ENCODE measurements at regions not wholly inside any gene's neighbourhood (a gene's known extent, or its start where the extent isn't known, plus 50 kb on each side); places are given as distances from the start of the nearest gene placed in this dataset.

- DNase-seq (no peak), ATAC-seq (replicated peaks in 1 of 2) (no peak)
- Mint-ChIP-seq H3K27ac (no peak overlapping the region), H3K4me3 (no peak overlapping the region), H3K36me3 (ENCODE audit: insufficient read depth in 2 of 2) (no peaks in the 10 kb centered on the region), H3K4me1 (ENCODE audit: low read depth) (no peaks in the 10 kb centered on the region), H3K27me3 (ENCODE audit: low read depth) (peaks cover 29% of the 10 kb centered on the region), H3K9me3 (peaks cover 2 to 6% of the 10 kb centered on the region in 2 donors)
These were observed 219.7 kb downstream of the BARX2 start for GRCh38 chr11:129595038-129595962.

GRCh38 chr11:129596351-129596750 is 219.3 kb upstream of the TMEM45B start:
- no peak overlapping the region for H3K27ac Mint-ChIP-seq
- DNase-seq, result no peak
- H3K9me3 Mint-ChIP-seq, result peaks cover 2 to 12% of the 10 kb centered on the region in 2 donors
- no peak for ATAC-seq (replicated peaks in 1 of 2)
- H3K4me1 Mint-ChIP-seq (ENCODE audit: low read depth), result no peaks in the 10 kb centered on the region
- H3K4me3 Mint-ChIP-seq, result no peak overlapping the region
- no peaks in the 10 kb centered on the region for H3K36me3 Mint-ChIP-seq (ENCODE audit: insufficient read depth in 2 of 2)
- peaks cover 39% of the 10 kb centered on the region for H3K27me3 Mint-ChIP-seq (ENCODE audit: low read depth)

DNA sequence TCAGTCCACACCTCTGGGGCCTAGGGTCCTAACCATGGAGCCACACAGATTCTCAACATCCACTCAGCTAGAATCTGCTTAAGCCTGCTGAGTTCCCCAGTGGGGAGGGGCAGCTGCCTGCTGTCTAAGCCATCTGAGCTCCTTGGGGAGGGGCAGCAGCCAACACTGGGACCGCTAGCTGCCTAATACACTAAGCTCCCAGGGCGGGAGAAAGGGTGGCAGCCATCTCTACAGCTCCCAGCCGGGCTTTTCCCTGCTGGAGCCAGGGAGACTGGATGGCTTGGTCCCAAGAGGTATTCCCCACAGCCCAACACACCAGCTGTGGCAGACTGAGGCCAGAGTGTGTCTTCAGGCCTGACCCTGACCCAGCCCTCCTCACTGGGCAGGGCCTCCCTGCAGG is 217.3 kb upstream of the TMEM45B start:
- ATAC-seq (replicated peaks in 1 of 2), result no peak

DNA sequence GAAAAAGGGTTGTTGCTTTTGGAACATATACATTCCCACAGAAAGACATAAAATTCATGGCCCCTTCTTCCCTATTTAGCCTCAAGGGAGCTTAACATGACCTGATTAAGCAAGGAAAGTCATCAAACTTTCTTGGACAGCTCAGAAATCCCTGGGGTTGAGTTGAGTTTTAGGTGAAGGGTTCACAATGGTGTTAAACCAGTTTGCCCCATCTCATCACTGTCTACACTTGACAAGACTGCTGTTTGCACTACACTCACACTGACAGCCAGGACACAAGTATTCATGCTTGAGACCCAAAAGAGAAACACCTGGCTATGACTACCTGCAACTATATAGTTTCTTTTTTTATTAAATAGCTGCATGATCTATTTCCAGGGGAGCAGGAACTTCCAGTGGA is 209.8 kb upstream of the TMEM45B start:
- Mint-ChIP-seq H3K27me3 (ENCODE audit: low read depth) (peaks cover 4% of the 10 kb centered on the region), H3K9me3 (peaks cover 0 to 6% of the 10 kb centered on the region in 2 donors), H3K4me1 (ENCODE audit: low read depth) (no peaks in the 10 kb centered on the region), H3K27ac (no peak overlapping the region), H3K36me3 (ENCODE audit: insufficient read depth in 2 of 2) (no peaks in the 10 kb centered on the region), H3K4me3 (no peak overlapping the region)
- no peak for ATAC-seq (replicated peaks in 1 of 2)
- DNase-seq, result no peak

More for the DNA sequence above, 217.3 kb upstream of the TMEM45B start:
- Mint-ChIP-seq H3K4me3 (no peak overlapping the region), H3K27ac (no peak overlapping the region), H3K9me3 (peaks cover 2 to 14% of the 10 kb centered on the region in 2 donors), H3K4me1 (ENCODE audit: low read depth) (no peaks in the 10 kb centered on the region), H3K36me3 (ENCODE audit: insufficient read depth in 2 of 2) (no peaks in the 10 kb centered on the region), H3K27me3 (ENCODE audit: low read depth) (peaks cover 28% of the 10 kb centered on the region)
- DNase-seq, result no peak

DNA sequence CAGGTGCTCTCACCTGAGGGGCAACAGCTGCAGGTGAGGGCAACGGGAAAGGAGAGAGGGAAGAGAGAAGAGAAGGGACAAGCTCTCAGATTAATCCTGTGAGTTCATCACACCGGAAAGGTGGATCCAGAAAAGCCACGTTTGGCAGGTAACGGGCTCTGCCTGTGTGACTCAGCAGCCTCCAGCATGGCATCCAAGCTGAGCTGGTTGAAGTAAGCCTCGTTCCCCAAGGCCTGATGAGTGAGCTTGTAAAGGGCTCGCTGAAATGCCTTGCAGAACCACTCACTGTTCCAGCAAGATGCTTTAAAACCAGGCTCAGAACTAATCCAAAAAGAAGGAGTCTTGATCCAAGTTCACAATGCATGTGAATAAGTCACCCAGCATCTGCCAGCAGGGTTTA is 206.9 kb upstream of the TMEM45B start:
- no peaks in the 10 kb centered on the region for H3K36me3 Mint-ChIP-seq (ENCODE audit: insufficient read depth in 2 of 2)
- H3K9me3 Mint-ChIP-seq, result no peaks in the 10 kb centered on the region
- no peak for DNase-seq
- no peak for ATAC-seq (replicated peaks in 1 of 2)
- no peaks in the 10 kb centered on the region for H3K27me3 Mint-ChIP-seq (ENCODE audit: low read depth)
- no peaks in the 10 kb centered on the region for H3K4me1 Mint-ChIP-seq (ENCODE audit: low read depth)
- no peak overlapping the region for H3K27ac Mint-ChIP-seq
- no peak overlapping the region for H3K4me3 Mint-ChIP-seq

DNA sequence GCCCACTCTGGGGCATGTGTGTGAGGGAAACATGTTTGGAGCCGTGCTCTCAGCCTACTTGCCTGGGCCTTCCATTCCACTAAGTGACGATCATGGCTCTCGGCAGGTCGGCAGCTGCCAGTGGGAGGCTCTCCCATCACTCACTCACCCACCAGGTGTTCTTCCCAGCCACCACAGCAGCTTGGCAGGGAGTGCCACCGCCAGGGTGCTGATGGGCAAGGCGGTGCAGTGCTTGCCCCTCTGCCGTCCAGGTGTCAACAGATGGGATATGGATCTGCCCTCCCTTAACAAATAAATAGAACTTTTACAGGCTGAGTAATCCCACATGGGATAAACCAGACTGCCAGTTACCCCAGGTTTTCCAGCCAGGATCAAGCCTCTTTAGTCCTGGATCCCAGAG is 205.5 kb upstream of the TMEM45B start:
- Mint-ChIP-seq H3K27me3 (ENCODE audit: low read depth) (no peaks in the 10 kb centered on the region), H3K4me1 (ENCODE audit: low read depth) (no peaks in the 10 kb centered on the region), H3K9me3 (no peaks in the 10 kb centered on the region), H3K4me3 (no peak overlapping the region), H3K27ac (no peak overlapping the region), H3K36me3 (ENCODE audit: insufficient read depth in 2 of 2) (no peaks in the 10 kb centered on the region)
- no peak for DNase-seq
- no peak for ATAC-seq (replicated peaks in 1 of 2)

GRCh38 chr11:129610545-129610944 is 205.1 kb upstream of the TMEM45B start:
- ATAC-seq (replicated peaks in 1 of 2) (no peak), DNase-seq (no peak)
- no peaks in the 10 kb centered on the region for H3K36me3 Mint-ChIP-seq (ENCODE audit: insufficient read depth in 2 of 2)
- H3K4me1 Mint-ChIP-seq (ENCODE audit: low read depth), result no peaks in the 10 kb centered on the region
- no peak overlapping the region for H3K4me3 Mint-ChIP-seq
- H3K27ac Mint-ChIP-seq, result no peak overlapping the region
- no peaks in the 10 kb centered on the region for H3K27me3 Mint-ChIP-seq (ENCODE audit: low read depth)
- no peaks in the 10 kb centered on the region for H3K9me3 Mint-ChIP-seq

- H3K4me3 Mint-ChIP-seq, result no peak overlapping the region
- no peaks in the 10 kb centered on the region for H3K4me1 Mint-ChIP-seq (ENCODE audit: low read depth)
- ATAC-seq (replicated peaks in 1 of 2) (no peak), DNase-seq (no peak)
- H3K27me3 Mint-ChIP-seq (ENCODE audit: low read depth), result peaks cover 7% of the 10 kb centered on the region
- H3K27ac Mint-ChIP-seq, result no peak overlapping the region
- no peaks in the 10 kb centered on the region for H3K9me3 Mint-ChIP-seq
- H3K36me3 Mint-ChIP-seq (ENCODE audit: insufficient read depth in 2 of 2), result no peaks in the 10 kb centered on the region
These were observed 203.8 kb upstream of the TMEM45B start for GRCh38 chr11:129611661-129612446.

- H3K4me1 Mint-ChIP-seq (ENCODE audit: low read depth), result no peaks in the 10 kb centered on the region
- H3K4me3 Mint-ChIP-seq, result no peak overlapping the region
- no peak for DNase-seq
- peaks cover 11% of the 10 kb centered on the region for H3K27me3 Mint-ChIP-seq (ENCODE audit: low read depth)
- H3K27ac Mint-ChIP-seq, result no peak overlapping the region
- no peaks in the 10 kb centered on the region for H3K9me3 Mint-ChIP-seq
- no peak for ATAC-seq (replicated peaks in 1 of 2)
- no peaks in the 10 kb centered on the region for H3K36me3 Mint-ChIP-seq (ENCODE audit: insufficient read depth in 2 of 2)
These were observed 203.1 kb upstream of the TMEM45B start for GRCh38 chr11:129612447-129612961.

- ATAC-seq (replicated peaks in 1 of 2) (no peak), DNase-seq (no peak)
- no peak overlapping the region for H3K4me3 Mint-ChIP-seq
- no peaks in the 10 kb centered on the region for H3K36me3 Mint-ChIP-seq (ENCODE audit: insufficient read depth in 2 of 2)
- no peaks in the 10 kb centered on the region for H3K9me3 Mint-ChIP-seq
- no peaks in the 10 kb centered on the region for H3K4me1 Mint-ChIP-seq (ENCODE audit: low read depth)
- H3K27ac Mint-ChIP-seq, result no peak overlapping the region
- peaks cover 15% of the 10 kb centered on the region for H3K27me3 Mint-ChIP-seq (ENCODE audit: low read depth)
These were observed 202.6 kb upstream of the TMEM45B start for GRCh38 chr11:129613071-129613470.

- Mint-ChIP-seq H3K4me3 (no peak overlapping the region), H3K27ac (no peak overlapping the region), H3K9me3 (no peaks in the 10 kb centered on the region), H3K36me3 (ENCODE audit: insufficient read depth in 2 of 2) (no peaks in the 10 kb centered on the region), H3K4me1 (ENCODE audit: low read depth) (no peaks in the 10 kb centered on the region), H3K27me3 (ENCODE audit: low read depth) (peaks cover 25% of the 10 kb centered on the region)
- DNase-seq (no peak), ATAC-seq (replicated peaks in 1 of 2) (no peak)
These were observed 201.2 kb upstream of the TMEM45B start for GRCh38 chr11:129614256-129614944.

- H3K9me3 Mint-ChIP-seq, result peaks cover 0 to 4% of the 10 kb centered on the region in 2 donors
- no peak overlapping the region for H3K27ac Mint-ChIP-seq
- no peaks in the 10 kb centered on the region for H3K36me3 Mint-ChIP-seq (ENCODE audit: insufficient read depth in 2 of 2)
- ATAC-seq (replicated peaks in 1 of 2) (no peak), DNase-seq (no peak)
- peaks cover 51% of the 10 kb centered on the region for H3K27me3 Mint-ChIP-seq (ENCODE audit: low read depth)
- no peak overlapping the region for H3K4me3 Mint-ChIP-seq
- H3K4me1 Mint-ChIP-seq (ENCODE audit: low read depth), result no peaks in the 10 kb centered on the region
These were observed 197.5 kb upstream of the TMEM45B start for GRCh38 chr11:129618046-129618569.

Measured in activated T-cell treated with anti-CD3 and anti-CD28 coated beads, Interleukin-2, amount 50 U/mL, for 72 hours (primary cell).